Neural cell (in vitro differentiated cells): ENCODE measurements at regions not wholly inside any gene's neighbourhood (a gene's known extent, or its start where the extent isn't known, plus 50 kb on each side); places are given as distances from the start of the nearest gene placed in this dataset.

Experiments
- H2AFZ ChIP-seq: fragments of 200-600, 300-800 bp; sonication (generic), shearing (Covaris generic); 2 replicates; pipeline ENCODE4 v1.6.0; 2014; ENCODE audit warnings: low read depth, mild to moderate bottlenecking, antibody characterized with exemption, low read length, moderate library complexity
- H3F3A ChIP-seq: fragments of 200-600 bp; shearing (Covaris generic); 2 replicates; pipeline ENCODE4 v1.6.1; 2016; ENCODE audit warnings: mild to moderate bottlenecking, moderate library complexity, mixed read lengths, antibody characterized with exemption, low read length; ENCODE audit not compliant: insufficient read depth, poor library complexity, severe bottlenecking
- H3K27ac ChIP-seq: fragments of 200-600, 300-800 bp; sonication (generic), shearing (Covaris generic); 2 replicates; pipeline ENCODE4 v1.5.1; 2014; ENCODE audit warnings: mild to moderate bottlenecking, low read length, moderate library complexity
- H3K27me3 ChIP-seq: fragments of 300-800, 200-600 bp; sonication (generic), shearing (Covaris generic); 2 replicates; pipeline ENCODE4 v1.6.0; 2014; ENCODE audit warnings: mild to moderate bottlenecking, low read depth, low read length, moderate library complexity; ENCODE audit not compliant: insufficient read depth
- H3K36me3 ChIP-seq: fragments of 300-800, 200-600 bp; sonication (generic), shearing (Covaris generic); 2 replicates; pipeline ENCODE4 v1.5.1; 2014; ENCODE audit warnings: mild to moderate bottlenecking, antibody characterized with exemption, low read length, moderate library complexity; ENCODE audit not compliant: insufficient read depth
- H3K4me2 ChIP-seq: fragments of 300-800, 200-600 bp; sonication (generic), shearing (Covaris generic); 2 replicates; pipeline ENCODE4 v1.6.0; 2014; ENCODE audit warnings: mild to moderate bottlenecking, low read length
- H3K4me3 ChIP-seq: fragments of 300-800, 200-600 bp; sonication (generic), shearing (Covaris generic); 2 replicates; pipeline ENCODE4 v1.5.1; 2014; ENCODE audit warnings: mild to moderate bottlenecking, low read length, moderate library complexity
- H3K79me2 ChIP-seq: fragments of 200-600 bp; shearing (Covaris generic); replicated peaks from 2 replicates; pipeline ENCODE4 v1.6.0; 2014; ENCODE audit warnings: mild to moderate bottlenecking, low read length, moderate library complexity; ENCODE audit not compliant: insufficient read depth
- H3K9ac ChIP-seq: fragments of 300-800, 200-600 bp; sonication (generic), shearing (Covaris generic); 2 replicates; pipeline ENCODE4 v1.6.1; 2016; ENCODE audit warnings: mild to moderate bottlenecking, low read length, mixed read lengths
- H3K9me2 ChIP-seq: fragments of 200-600 bp; shearing (Covaris generic); 2 replicates; pipeline ENCODE4 v1.6.1; 2016; ENCODE audit warnings: mild to moderate bottlenecking, low read length, mixed read lengths; ENCODE audit not compliant: insufficient read depth
- H3K9me3 ChIP-seq: fragments of 200-600, 300-800 bp; sonication (generic), shearing (Covaris generic); 2 replicates; pipeline ENCODE4 v1.6.1; 2016; ENCODE audit warnings: mild to moderate bottlenecking, mixed run types, low read length, moderate library complexity, mixed read lengths
- H4K20me1 ChIP-seq: fragments of 200-600 bp; shearing (Covaris generic); 2 replicates; pipeline ENCODE4 v1.6.1; 2016; ENCODE audit warnings: mild to moderate bottlenecking, mixed run types; ENCODE audit not compliant: insufficient read depth
- EP300 ChIP-seq: fragments of 450-650 bp; conservative IDR thresholded peaks from 2 replicates; pipeline ENCODE4 v1.6.1; 2014; ENCODE audit warnings: antibody characterized with exemption, mild to moderate bottlenecking, moderate library complexity; ENCODE audit not compliant: poor library complexity, severe bottlenecking
- EZH2 ChIP-seq: fragments of 200-600, 300-800 bp; shearing (Covaris generic), sonication (generic); IDR thresholded peaks from 2 replicates; pipeline ENCODE4 v1.6.1; 2014; ENCODE audit warnings: antibody characterized with exemption, low read length, borderline replicate concordance, mild to moderate bottlenecking; ENCODE audit not compliant: insufficient read depth, poor library complexity, severe bottlenecking
- MXI1 ChIP-seq: fragments of 450-650 bp; conservative IDR thresholded peaks from 2 replicates; pipeline ENCODE4 v1.6.1; 2014; ENCODE audit warnings: antibody characterized with exemption, mild to moderate bottlenecking; ENCODE audit not compliant: poor library complexity, severe bottlenecking
- POLR2AphosphoS5 ChIP-seq: IDR thresholded peaks from 2 replicates; pipeline ENCODE4 v1.6.1; 2012
- RAD21 ChIP-seq: fragments of 450-650 bp; conservative IDR thresholded peaks from 2 replicates; pipeline ENCODE4 v1.6.1; 2014; ENCODE audit warnings: antibody characterized with exemption, mild to moderate bottlenecking, moderate library complexity
- SMC3 ChIP-seq: fragments of 450-650 bp; conservative IDR thresholded peaks from 2 replicates; pipeline ENCODE4 v1.6.1; 2014; ENCODE audit warnings: antibody characterized with exemption, mild to moderate bottlenecking, moderate library complexity; ENCODE audit not compliant: poor library complexity
- TAF1 ChIP-seq: IDR thresholded peaks from 2 replicates; pipeline ENCODE4 v1.6.1; 2012; ENCODE audit warnings: low read depth
- TF ChIP-seq, protein P1 (sequence below): IDR thresholded peaks from 2 replicates; pipeline ENCODE4 v1.6.1; 2012; ENCODE audit warnings: borderline replicate concordance
- TF ChIP-seq, protein P2 (sequence below): fragments of 450-650 bp; IDR thresholded peaks from 2 replicates; pipeline ENCODE4 v1.5.1; 2014; ENCODE audit warnings: antibody characterized with exemption, mild to moderate bottlenecking, moderate library complexity; ENCODE audit not compliant: poor library complexity, severe bottlenecking

DNA sequence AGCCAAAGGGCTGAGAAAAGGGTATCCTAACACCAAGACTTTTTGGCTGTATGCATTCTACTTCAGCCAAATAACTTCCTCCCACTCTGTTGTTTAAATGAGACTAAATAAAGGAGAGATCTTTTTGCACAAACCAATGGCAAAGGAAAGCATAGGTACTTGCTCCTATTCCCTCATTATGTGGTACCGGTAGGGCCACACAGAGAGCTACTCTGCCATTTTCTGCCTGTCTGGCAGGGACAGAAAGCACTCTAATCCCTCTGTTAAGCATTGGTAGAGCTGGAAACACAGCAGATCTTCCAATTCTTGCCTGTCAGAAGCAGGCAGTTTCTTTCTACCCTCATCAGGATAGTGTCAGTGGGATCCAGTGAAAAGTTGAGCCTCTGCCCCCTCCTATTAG lies 918.3 kb upstream of the TMEFF2 start:
- H3K9me3 ChIP-seq = no peaks in the 10 kb centered on the region
- H2AFZ ChIP-seq = no peak overlapping the region
- TF ChIP-seq, protein P1, sequence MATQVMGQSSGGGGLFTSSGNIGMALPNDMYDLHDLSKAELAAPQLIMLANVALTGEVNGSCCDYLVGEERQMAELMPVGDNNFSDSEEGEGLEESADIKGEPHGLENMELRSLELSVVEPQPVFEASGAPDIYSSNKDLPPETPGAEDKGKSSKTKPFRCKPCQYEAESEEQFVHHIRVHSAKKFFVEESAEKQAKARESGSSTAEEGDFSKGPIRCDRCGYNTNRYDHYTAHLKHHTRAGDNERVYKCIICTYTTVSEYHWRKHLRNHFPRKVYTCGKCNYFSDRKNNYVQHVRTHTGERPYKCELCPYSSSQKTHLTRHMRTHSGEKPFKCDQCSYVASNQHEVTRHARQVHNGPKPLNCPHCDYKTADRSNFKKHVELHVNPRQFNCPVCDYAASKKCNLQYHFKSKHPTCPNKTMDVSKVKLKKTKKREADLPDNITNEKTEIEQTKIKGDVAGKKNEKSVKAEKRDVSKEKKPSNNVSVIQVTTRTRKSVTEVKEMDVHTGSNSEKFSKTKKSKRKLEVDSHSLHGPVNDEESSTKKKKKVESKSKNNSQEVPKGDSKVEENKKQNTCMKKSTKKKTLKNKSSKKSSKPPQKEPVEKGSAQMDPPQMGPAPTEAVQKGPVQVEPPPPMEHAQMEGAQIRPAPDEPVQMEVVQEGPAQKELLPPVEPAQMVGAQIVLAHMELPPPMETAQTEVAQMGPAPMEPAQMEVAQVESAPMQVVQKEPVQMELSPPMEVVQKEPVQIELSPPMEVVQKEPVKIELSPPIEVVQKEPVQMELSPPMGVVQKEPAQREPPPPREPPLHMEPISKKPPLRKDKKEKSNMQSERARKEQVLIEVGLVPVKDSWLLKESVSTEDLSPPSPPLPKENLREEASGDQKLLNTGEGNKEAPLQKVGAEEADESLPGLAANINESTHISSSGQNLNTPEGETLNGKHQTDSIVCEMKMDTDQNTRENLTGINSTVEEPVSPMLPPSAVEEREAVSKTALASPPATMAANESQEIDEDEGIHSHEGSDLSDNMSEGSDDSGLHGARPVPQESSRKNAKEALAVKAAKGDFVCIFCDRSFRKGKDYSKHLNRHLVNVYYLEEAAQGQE = no peak
- TF ChIP-seq SMC3 (no peak), EZH2 (no peak), EP300 (no peak), POLR2AphosphoS5 (no peak), TAF1 (no peak), MXI1 (no peak), RAD21 (no peak)
- TF ChIP-seq, protein P2, sequence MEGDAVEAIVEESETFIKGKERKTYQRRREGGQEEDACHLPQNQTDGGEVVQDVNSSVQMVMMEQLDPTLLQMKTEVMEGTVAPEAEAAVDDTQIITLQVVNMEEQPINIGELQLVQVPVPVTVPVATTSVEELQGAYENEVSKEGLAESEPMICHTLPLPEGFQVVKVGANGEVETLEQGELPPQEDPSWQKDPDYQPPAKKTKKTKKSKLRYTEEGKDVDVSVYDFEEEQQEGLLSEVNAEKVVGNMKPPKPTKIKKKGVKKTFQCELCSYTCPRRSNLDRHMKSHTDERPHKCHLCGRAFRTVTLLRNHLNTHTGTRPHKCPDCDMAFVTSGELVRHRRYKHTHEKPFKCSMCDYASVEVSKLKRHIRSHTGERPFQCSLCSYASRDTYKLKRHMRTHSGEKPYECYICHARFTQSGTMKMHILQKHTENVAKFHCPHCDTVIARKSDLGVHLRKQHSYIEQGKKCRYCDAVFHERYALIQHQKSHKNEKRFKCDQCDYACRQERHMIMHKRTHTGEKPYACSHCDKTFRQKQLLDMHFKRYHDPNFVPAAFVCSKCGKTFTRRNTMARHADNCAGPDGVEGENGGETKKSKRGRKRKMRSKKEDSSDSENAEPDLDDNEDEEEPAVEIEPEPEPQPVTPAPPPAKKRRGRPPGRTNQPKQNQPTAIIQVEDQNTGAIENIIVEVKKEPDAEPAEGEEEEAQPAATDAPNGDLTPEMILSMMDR = no peak
- no peaks in the 10 kb centered on the region for H3K79me2 ChIP-seq
- no peaks in the 10 kb centered on the region for H3K27me3 ChIP-seq
- H3K9me2 ChIP-seq = no peaks in the 10 kb centered on the region
- H4K20me1 ChIP-seq = no peaks in the 10 kb centered on the region
- H3K4me3 ChIP-seq = no peak overlapping the region
- no peaks in the 10 kb centered on the region for H3K36me3 ChIP-seq
- no peak overlapping the region for H3K27ac ChIP-seq
- H3K9ac ChIP-seq = no peak overlapping the region
- H3F3A ChIP-seq = no peaks in the 10 kb centered on the region
- no peak overlapping the region for H3K4me2 ChIP-seq

DNA sequence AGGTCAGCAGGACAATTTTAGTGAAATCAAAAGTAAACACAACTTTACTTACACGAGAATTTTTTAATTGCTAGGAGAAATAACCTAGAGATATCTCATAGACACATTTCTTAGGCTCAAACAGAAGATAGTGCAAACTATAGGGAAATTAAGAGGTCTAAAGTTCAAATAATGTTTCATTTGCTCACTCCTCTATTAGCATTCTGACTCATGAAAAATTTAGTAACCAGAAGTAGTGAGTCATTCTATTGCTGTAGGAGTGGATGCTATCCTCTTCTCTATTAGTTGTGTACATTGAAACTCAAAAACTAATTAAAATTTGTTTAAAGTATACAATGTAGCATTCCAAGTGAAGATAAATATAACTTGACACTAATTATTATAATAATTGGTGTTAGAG lies 908.3 kb upstream of the TMEFF2 start:
- Histone ChIP-seq H3K9ac (no peak overlapping the region), H3K27me3 (no peaks in the 10 kb centered on the region), H3K9me3 (no peaks in the 10 kb centered on the region), H3K79me2 (no peaks in the 10 kb centered on the region), H3F3A (no peaks in the 10 kb centered on the region), H2AFZ (no peak overlapping the region), H3K27ac (no peak overlapping the region), H3K36me3 (no peaks in the 10 kb centered on the region), H3K9me2 (no peaks in the 10 kb centered on the region), H3K4me2 (no peak overlapping the region), H3K4me3 (no peak overlapping the region), H4K20me1 (no peaks in the 10 kb centered on the region)
- TF ChIP-seq SMC3 = no peak
- TF ChIP-seq, protein P1 = no peak
- TF ChIP-seq EP300 = no peak
- no peak for TF ChIP-seq MXI1
- no peak for TF ChIP-seq POLR2AphosphoS5
- TF ChIP-seq, protein P2 = no peak
- no peak for TF ChIP-seq TAF1
- no peak for TF ChIP-seq EZH2
- no peak for TF ChIP-seq RAD21
